G401 (cell line): ENCODE measurements at regions not wholly inside any gene's neighbourhood (a gene's known extent, or its start where the extent isn't known, plus 50 kb on each side); places are given as distances from the start of the nearest gene placed in this dataset.

Source experiments
- DNase-seq: peaks from one replicate; pipeline ENCODE4 v3.0.0-alpha.2; 2015; ENCODE audit warnings: low spot score
- in situ Hi-C: cut with HindIII; loops from 2 replicates; pipeline ENCODE4 v1.10.0; 2016; ENCODE audit warnings: low sequenced_read_pairs, mixed read lengths

GRCh38 chr3:72345237-72345878, 502.9 kb downstream of the SHQ1 start:
- in situ Hi-C loops: no loop called here
- DNase-seq: no peak

- in situ Hi-C loops: no loop called here
- DNase-seq: no peak
Observed at GRCh38 chr3:72344647-72345046, 503.6 kb downstream of the SHQ1 start.

- DNase-seq: no peak
Observed at GRCh38 chr3:72344236-72344635, 504.0 kb downstream of the SHQ1 start.

GRCh38 chr3:72343078-72343477, 505.2 kb downstream of the SHQ1 start:
- in situ Hi-C loops: no loop called here
- DNase-seq: no peak

More at GRCh38 chr3:72344236-72344635, 504.0 kb downstream of the SHQ1 start:
- in situ Hi-C loops: no loop called here

GRCh38 chr3:72342450-72342849, 505.8 kb downstream of the SHQ1 start:
- no peak for DNase-seq

GRCh38 chr3:72341920-72342319, 506.3 kb downstream of the SHQ1 start:
- in situ Hi-C loops: no loop called here
- DNase-seq: no peak

More at GRCh38 chr3:72342450-72342849, 505.8 kb downstream of the SHQ1 start:
- in situ Hi-C loops: no loop called here

- in situ Hi-C loops: no loop called here
- DNase-seq: no peak
Observed at GRCh38 chr3:72341380-72341770, 506.9 kb downstream of the SHQ1 start.

GRCh38 chr3:72340476-72341379, 507.5 kb downstream of the SHQ1 start:
- in situ Hi-C loops: no loop called here

GRCh38 chr3:72340056-72340455, 508.2 kb downstream of the SHQ1 start:
- in situ Hi-C loops: no loop called here
- no peak for DNase-seq

More at GRCh38 chr3:72340476-72341379, 507.5 kb downstream of the SHQ1 start:
- DNase-seq: no peak

GRCh38 chr3:72339670-72340030, 508.6 kb downstream of the SHQ1 start:
- in situ Hi-C loops: no loop called here
- no peak for DNase-seq

- in situ Hi-C loops: no loop called here
- peak; percentile 12 for DNase-seq
Observed at GRCh38 chr3:72338942-72339669, 509.1 kb downstream of the SHQ1 start.

- DNase-seq: peak; percentile 7
- in situ Hi-C loops: no loop called here
Observed at GRCh38 chr3:72338082-72338941, 509.9 kb downstream of the SHQ1 start.

GRCh38 chr3:72337480-72337855, 510.8 kb downstream of the SHQ1 start:
- DNase-seq: no peak
- in situ Hi-C loops: no loop called here

- in situ Hi-C loops: no loop called here
- DNase-seq: no peak
Observed at GRCh38 chr3:72336821-72337479, 511.3 kb downstream of the SHQ1 start.

GRCh38 chr3:72336114-72336651, 512.1 kb downstream of the SHQ1 start:
- in situ Hi-C loops: no loop called here
- DNase-seq: no peak

- in situ Hi-C loops: no loop called here
- DNase-seq: no peak
Observed at GRCh38 chr3:72335458-72336095, 512.7 kb downstream of the SHQ1 start.

GRCh38 chr3:72334681-72335457, 513.4 kb downstream of the SHQ1 start:
- in situ Hi-C loops: no loop called here
- peak; percentile 87 for DNase-seq
